HEK293 (cell line): ENCODE measurements at regions not wholly inside any gene's neighbourhood (a gene's known extent, or its start where the extent isn't known, plus 50 kb on each side); places are given as distances from the start of the nearest gene placed in this dataset.

Source experiments
- CTCF ChIA-PET: fragments of 350-600 bp; formaldehyde crosslinking; extraction: SDS; loops from one replicate; lab custom pipeline; 2021; ENCODE audit warnings: antibody characterized with exemption; lab: Yijun Ruan, JAX
- POLR2A ChIA-PET: fragments of 300-600 bp; formaldehyde crosslinking; extraction: SDS; loops from one replicate; lab custom pipeline; 2020; ENCODE audit warnings: antibody characterized with exemption, inconsistent platforms; lab: Yijun Ruan, JAX
- H3K27ac ChIP-seq: fragments of 200-500 bp; sonication (Bioruptor generic); 2 replicates; pipeline ENCODE4 v1.5.1; 2014; ENCODE audit warnings: low read depth, low read length, control low read depth, inconsistent platforms; ENCODE audit errors: extremely low read depth
- H3K36me3 ChIP-seq, 2 experiments: fragments of 200-500 bp in 1 of 2; sonication (Bioruptor generic) in 1 of 2; 1 replicate in 1 of 2; 2 replicates in 1 of 2; pipeline ENCODE4 v1.5.1; 2014 to 2017; ENCODE audit warnings: inconsistent platforms in 2 of 2, low read length in 2 of 2; ENCODE audit not compliant: control insufficient read depth in 2 of 2, insufficient read depth in 1 of 2
- H3K4me1 ChIP-seq: fragments of 200-500 bp; sonication (Bioruptor generic); 2 replicates; pipeline ENCODE4 v1.5.1; 2014; ENCODE audit warnings: mild to moderate bottlenecking, low read length, inconsistent platforms; ENCODE audit not compliant: control insufficient read depth, insufficient read depth
- H3K4me3 ChIP-seq: 2 replicates; pipeline ENCODE4 v1.5.1; 2011; ENCODE audit warnings: low read depth, mild to moderate bottlenecking, control low read depth, low read length, moderate library complexity
- H3K9me3 ChIP-seq: fragments of 200-500 bp; sonication (Bioruptor generic); 2 replicates; pipeline ENCODE4 v1.5.1; 2014; ENCODE audit warnings: low read depth, low read length, inconsistent platforms; ENCODE audit not compliant: control insufficient read depth, insufficient read depth
- EGR2 ChIP-seq: fragments of 450-650 bp; formaldehyde crosslinking; IDR thresholded peaks from 2 replicates; pipeline ENCODE4 v1.5.1; 2016; ENCODE audit warnings: low read depth, missing biosample characterization, missing genetic modification characterization
- PRDM1 ChIP-seq: fragments of 450-650 bp; formaldehyde crosslinking; IDR thresholded peaks from 2 replicates; pipeline ENCODE4; 2016; ENCODE audit warnings: missing biosample characterization, missing genetic modification characterization
- PRDM10 ChIP-seq: fragments of 450-650 bp; formaldehyde crosslinking; IDR thresholded peaks from 2 replicates; pipeline ENCODE4 v1.5.1; 2016; ENCODE audit warnings: missing biosample characterization, missing genetic modification characterization
- RBAK ChIP-seq: fragments of 450-650 bp; formaldehyde crosslinking; IDR thresholded peaks from 2 replicates; pipeline ENCODE4 v1.5.1; 2016; ENCODE audit warnings: missing biosample characterization, missing genetic modification characterization
- YY2 ChIP-seq: fragments of 450-650 bp; formaldehyde crosslinking; IDR thresholded peaks from 2 replicates; pipeline ENCODE4 v1.5.1; 2016; ENCODE audit warnings: missing biosample characterization, missing genetic modification characterization
- ZNF10 ChIP-seq: fragments of 450-650 bp; formaldehyde crosslinking; IDR thresholded peaks from 2 replicates; pipeline ENCODE4 v1.5.1; 2017; ENCODE audit warnings: missing biosample characterization, missing genetic modification characterization
- ZNF138 ChIP-seq: fragments of 450-650 bp; formaldehyde crosslinking; IDR thresholded peaks from 2 replicates; pipeline ENCODE4 v1.5.1; 2016; ENCODE audit warnings: missing biosample characterization, missing genetic modification characterization, borderline replicate concordance
- ZNF211 ChIP-seq: fragments of 450-650 bp; formaldehyde crosslinking; IDR thresholded peaks from 2 replicates; pipeline ENCODE4 v1.5.1; 2016; ENCODE audit warnings: low read depth, missing biosample characterization, missing genetic modification characterization
- ZNF350 ChIP-seq: fragments of 450-650 bp; formaldehyde crosslinking; IDR thresholded peaks from 2 replicates; pipeline ENCODE4 v1.5.0; 2017; ENCODE audit warnings: missing biosample characterization, mild to moderate bottlenecking, missing genetic modification characterization
- ZNF423 ChIP-seq: fragments of 450-650 bp; formaldehyde crosslinking; IDR thresholded peaks from 2 replicates; pipeline ENCODE4 v1.5.1; 2016; ENCODE audit warnings: missing biosample characterization, missing genetic modification characterization
- ZNF518A ChIP-seq: fragments of 450-650 bp; formaldehyde crosslinking; conservative IDR thresholded peaks from 2 replicates; pipeline ENCODE4 v1.5.1; 2016; ENCODE audit warnings: low read depth, missing biosample characterization, missing genetic modification characterization
- ZNF596 ChIP-seq: fragments of 450-650 bp; IDR thresholded peaks from 2 replicates; pipeline ENCODE4 v1.5.0; 2018; ENCODE audit warnings: missing biosample characterization, mild to moderate bottlenecking, missing genetic modification characterization, moderate library complexity
- ZNF660 ChIP-seq: fragments of 450-650 bp; IDR thresholded peaks from 2 replicates; pipeline ENCODE4 v1.5.1; 2018; ENCODE audit warnings: missing biosample characterization, mild to moderate bottlenecking, missing genetic modification characterization
- ZNF707 ChIP-seq: fragments of 450-650 bp; formaldehyde crosslinking; IDR thresholded peaks from 2 replicates; pipeline ENCODE4 v1.5.1; 2016; ENCODE audit warnings: missing biosample characterization, missing genetic modification characterization
- ZSCAN30 ChIP-seq: fragments of 450-650 bp; IDR thresholded peaks from 2 replicates; pipeline ENCODE4 v1.5.1; 2018; ENCODE audit warnings: missing biosample characterization, mild to moderate bottlenecking, missing genetic modification characterization, moderate library complexity
- TF ChIP-seq, protein P1 (sequence below): fragments of 450-650 bp; formaldehyde crosslinking; IDR thresholded peaks from 2 replicates; pipeline ENCODE4 v1.5.1; 2017; ENCODE audit warnings: missing biosample characterization, mild to moderate bottlenecking, missing genetic modification characterization, moderate library complexity
- TF ChIP-seq, protein P2 (sequence below): fragments of 450-650 bp; formaldehyde crosslinking; IDR thresholded peaks from 2 replicates; pipeline ENCODE4 v1.5.1; 2016; ENCODE audit warnings: missing biosample characterization, missing genetic modification characterization
- TF ChIP-seq, protein P3 (sequence below): fragments of 450-650 bp; formaldehyde crosslinking; IDR thresholded peaks from 2 replicates; pipeline ENCODE4 v1.5.1; 2016; ENCODE audit warnings: missing biosample characterization, missing genetic modification characterization
- TF ChIP-seq, protein P4 (sequence below): fragments of 450-650 bp; formaldehyde crosslinking; IDR thresholded peaks from 2 replicates; pipeline ENCODE4 v1.5.1; 2017; ENCODE audit warnings: missing biosample characterization, missing genetic modification characterization

GRCh38 chr1:81287411-81288080 is 513.2 kb upstream of the ADGRL2 start:
- no peak for TF ChIP-seq YY2 (tag by site-specific recombination)
- TF ChIP-seq RBAK (tag by site-specific recombination): no peak
- TF ChIP-seq, protein P1, sequence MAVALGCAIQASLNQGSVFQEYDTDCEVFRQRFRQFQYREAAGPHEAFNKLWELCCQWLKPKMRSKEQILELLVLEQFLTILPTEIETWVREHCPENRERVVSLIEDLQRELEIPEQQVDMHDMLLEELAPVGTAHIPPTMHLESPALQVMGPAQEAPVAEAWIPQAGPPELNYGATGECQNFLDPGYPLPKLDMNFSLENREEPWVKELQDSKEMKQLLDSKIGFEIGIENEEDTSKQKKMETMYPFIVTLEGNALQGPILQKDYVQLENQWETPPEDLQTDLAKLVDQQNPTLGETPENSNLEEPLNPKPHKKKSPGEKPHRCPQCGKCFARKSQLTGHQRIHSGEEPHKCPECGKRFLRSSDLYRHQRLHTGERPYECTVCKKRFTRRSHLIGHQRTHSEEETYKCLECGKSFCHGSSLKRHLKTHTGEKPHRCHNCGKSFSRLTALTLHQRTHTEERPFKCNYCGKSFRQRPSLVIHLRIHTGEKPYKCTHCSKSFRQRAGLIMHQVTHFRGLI (tag by site-specific recombination): no peak
- no peak for TF ChIP-seq PRDM1 (tag by site-specific recombination)
- TF ChIP-seq, protein P2, sequence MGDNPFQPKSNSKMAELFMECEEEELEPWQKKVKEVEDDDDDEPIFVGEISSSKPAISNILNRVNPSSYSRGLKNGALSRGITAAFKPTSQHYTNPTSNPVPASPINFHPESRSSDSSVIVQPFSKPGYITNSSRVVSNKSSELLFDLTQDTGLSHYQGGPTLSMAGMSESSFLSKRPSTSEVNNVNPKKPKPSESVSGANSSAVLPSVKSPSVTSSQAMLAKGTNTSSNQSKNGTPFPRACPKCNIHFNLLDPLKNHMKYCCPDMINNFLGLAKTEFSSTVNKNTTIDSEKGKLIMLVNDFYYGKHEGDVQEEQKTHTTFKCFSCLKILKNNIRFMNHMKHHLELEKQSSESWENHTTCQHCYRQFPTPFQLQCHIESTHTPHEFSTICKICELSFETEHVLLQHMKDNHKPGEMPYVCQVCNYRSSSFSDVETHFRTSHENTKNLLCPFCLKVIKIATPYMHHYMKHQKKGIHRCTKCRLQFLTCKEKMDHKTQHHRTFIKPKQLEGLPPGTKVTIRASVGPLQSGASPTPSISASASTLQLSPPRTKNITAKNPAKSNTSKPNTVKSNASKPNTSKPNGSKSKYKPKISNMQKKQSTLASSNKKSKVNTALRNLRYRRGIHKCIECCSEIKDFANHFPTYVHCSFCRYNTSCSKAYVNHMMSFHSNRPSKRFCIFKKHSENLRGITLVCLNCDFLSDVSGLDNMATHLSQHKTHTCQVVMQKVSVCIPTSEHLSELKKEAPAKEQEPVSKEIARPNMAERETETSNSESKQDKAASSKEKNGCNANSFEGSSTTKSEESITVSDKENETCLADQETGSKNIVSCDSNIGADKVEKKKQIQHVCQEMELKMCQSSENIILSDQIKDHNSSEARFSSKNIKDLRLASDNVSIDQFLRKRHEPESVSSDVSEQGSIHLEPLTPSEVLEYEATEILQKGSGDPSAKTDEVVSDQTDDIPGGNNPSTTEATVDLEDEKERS: no peak
- TF ChIP-seq PRDM10 (tag by site-specific recombination): no peak
- no peak for TF ChIP-seq ZNF596 (tag by site-specific recombination)
- TF ChIP-seq EGR2 (tag by site-specific recombination): no peak
- no peak for TF ChIP-seq ZNF518A (tag by site-specific recombination)
- TF ChIP-seq, protein P3, sequence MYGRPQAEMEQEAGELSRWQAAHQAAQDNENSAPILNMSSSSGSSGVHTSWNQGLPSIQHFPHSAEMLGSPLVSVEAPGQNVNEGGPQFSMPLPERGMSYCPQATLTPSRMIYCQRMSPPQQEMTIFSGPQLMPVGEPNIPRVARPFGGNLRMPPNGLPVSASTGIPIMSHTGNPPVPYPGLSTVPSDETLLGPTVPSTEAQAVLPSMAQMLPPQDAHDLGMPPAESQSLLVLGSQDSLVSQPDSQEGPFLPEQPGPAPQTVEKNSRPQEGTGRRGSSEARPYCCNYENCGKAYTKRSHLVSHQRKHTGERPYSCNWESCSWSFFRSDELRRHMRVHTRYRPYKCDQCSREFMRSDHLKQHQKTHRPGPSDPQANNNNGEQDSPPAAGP (tag by site-specific recombination): no peak
- TF ChIP-seq, protein P4, sequence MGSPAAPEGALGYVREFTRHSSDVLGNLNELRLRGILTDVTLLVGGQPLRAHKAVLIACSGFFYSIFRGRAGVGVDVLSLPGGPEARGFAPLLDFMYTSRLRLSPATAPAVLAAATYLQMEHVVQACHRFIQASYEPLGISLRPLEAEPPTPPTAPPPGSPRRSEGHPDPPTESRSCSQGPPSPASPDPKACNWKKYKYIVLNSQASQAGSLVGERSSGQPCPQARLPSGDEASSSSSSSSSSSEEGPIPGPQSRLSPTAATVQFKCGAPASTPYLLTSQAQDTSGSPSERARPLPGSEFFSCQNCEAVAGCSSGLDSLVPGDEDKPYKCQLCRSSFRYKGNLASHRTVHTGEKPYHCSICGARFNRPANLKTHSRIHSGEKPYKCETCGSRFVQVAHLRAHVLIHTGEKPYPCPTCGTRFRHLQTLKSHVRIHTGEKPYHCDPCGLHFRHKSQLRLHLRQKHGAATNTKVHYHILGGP: no peak
- TF ChIP-seq ZNF707 (tag by site-specific recombination): no peak
- no peak for TF ChIP-seq ZNF211 (tag by site-specific recombination)
- TF ChIP-seq ZSCAN30 (tag by site-specific recombination): no peak
- no peak for TF ChIP-seq ZNF423 (tag by site-specific recombination)
- no peak for TF ChIP-seq ZNF660 (tag by site-specific recombination)
- TF ChIP-seq ZNF138 (tag by site-specific recombination): no peak
- no peak for TF ChIP-seq ZNF10 (tag by site-specific recombination)
- TF ChIP-seq ZNF350: no peak
- ChIA-PET CTCF (interaction anchor here (0.6 to 0.7 kb wide), 4 partner anchors 126 to 623 kb away, joined by 3 to 5 read pairs (median 3); no protein-coding TSS in a partner anchor), POLR2A (no interaction called here)
- Histone ChIP-seq H3K9me3 (no peaks in the 10 kb centered on the region), H3K36me3 (no peaks in the 10 kb centered on the region), H3K4me1 (no peaks in the 10 kb centered on the region), H3K27ac (no peak overlapping the region), H3K4me3 (no peak overlapping the region)
